ENCODE measurements at regions not wholly inside any gene's neighbourhood (a gene's known extent, or its start where the extent isn't known, plus 50 kb on each side); places are given as distances from the start of the nearest gene placed in this dataset.
"Not testable (repeated sequence)": the region's sequence is repeated elsewhere in the genome, so short reads cannot be mapped to it uniquely, and the experiment has no call there.

DNA sequence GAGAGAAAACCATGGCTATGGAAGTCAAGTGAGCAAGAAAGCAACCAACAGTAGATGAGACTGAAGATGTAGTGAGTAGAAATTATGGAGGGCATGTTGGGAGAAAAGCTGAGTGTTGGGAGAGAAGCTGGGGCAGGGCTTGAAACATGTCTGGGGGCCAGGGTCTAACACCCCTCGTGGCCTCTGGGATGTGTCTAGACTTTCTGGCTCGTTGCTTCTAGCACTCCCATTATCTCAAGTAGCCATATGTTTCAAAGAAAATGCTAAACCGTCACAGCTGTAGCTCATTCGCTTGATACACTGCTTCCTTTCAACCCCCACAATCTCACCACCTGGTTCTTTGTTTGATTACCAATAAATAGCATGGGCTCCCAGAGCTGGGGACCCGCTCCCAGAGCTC lies 83.8 kb upstream of the BCHE start:
- H3K9me3 ChIP-seq (ENCODE audit: control insufficient read depth, insufficient read depth, low read depth, low read length): no peaks in the 10 kb centered on the region
- no peak overlapping the region for H3K27ac ChIP-seq (ENCODE audit: low read length)
- ATAC-seq (no peak), DNase-seq (ENCODE audit: low read depth, low spot score) (no peak)
- no TSS peak for BruUV-seq (replicated peaks)
- TF ChIP-seq TCF7L2 (IDR thresholded peaks at IDR 0.05; ENCODE audit: low read depth, low read length): no peak
- no peak for TF ChIP-seq SIN3A (IDR thresholded peaks at IDR 0.05; ENCODE audit: borderline replicate concordance, insufficient read depth, low read depth, low read length)
- TF ChIP-seq, protein P1, sequence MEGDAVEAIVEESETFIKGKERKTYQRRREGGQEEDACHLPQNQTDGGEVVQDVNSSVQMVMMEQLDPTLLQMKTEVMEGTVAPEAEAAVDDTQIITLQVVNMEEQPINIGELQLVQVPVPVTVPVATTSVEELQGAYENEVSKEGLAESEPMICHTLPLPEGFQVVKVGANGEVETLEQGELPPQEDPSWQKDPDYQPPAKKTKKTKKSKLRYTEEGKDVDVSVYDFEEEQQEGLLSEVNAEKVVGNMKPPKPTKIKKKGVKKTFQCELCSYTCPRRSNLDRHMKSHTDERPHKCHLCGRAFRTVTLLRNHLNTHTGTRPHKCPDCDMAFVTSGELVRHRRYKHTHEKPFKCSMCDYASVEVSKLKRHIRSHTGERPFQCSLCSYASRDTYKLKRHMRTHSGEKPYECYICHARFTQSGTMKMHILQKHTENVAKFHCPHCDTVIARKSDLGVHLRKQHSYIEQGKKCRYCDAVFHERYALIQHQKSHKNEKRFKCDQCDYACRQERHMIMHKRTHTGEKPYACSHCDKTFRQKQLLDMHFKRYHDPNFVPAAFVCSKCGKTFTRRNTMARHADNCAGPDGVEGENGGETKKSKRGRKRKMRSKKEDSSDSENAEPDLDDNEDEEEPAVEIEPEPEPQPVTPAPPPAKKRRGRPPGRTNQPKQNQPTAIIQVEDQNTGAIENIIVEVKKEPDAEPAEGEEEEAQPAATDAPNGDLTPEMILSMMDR (IDR thresholded peaks at IDR 0.05): no peak
- no peaks in the 10 kb centered on the region for H3K4me1 ChIP-seq (ENCODE audit: control insufficient read depth, insufficient read depth, low read length)
- in situ Hi-C loops (cut with HindIII; ENCODE audit: low pct_unique_long_range_greater_than_20kb, low sequenced_read_pairs) (no loop called here), intact Hi-C loops (cut with micrococcal nuclease; ENCODE audit: unreplicated experiment) (no loop called here)
- CTCF ChIA-PET: no interaction called here
- POLR2A ChIA-PET: no interaction called here
- H3K36me3 ChIP-seq (ENCODE audit: control insufficient read depth, insufficient read depth, low read length): no peaks in the 10 kb centered on the region
- no peaks in the 10 kb centered on the region for H3K27me3 ChIP-seq (ENCODE audit: control insufficient read depth, insufficient read depth, low read length)
- no peak overlapping the region for H3K4me3 ChIP-seq (ENCODE audit: low read depth in 2 of 2, low read length in 2 of 2)

DNA sequence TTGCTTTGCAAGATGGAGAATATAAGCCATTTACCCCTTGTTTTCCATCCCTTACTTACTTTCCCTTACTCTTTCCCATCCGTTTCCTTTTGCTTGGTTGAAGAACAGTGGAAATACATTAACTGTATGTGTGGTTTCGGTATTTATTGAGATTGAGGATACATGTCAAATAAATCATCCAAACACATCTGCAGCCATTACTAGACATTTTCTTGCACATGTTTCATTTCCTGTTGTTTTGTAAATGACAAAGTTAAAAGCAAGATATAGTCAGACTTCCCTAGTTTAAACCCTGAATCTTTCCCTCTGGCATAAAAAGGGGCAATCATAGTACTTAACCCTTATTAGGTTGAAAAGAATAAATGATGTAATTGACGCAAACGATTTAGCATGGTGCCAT lies 82.1 kb upstream of the BCHE start:
- BruUV-seq (replicated peaks): no TSS peak

DNA sequence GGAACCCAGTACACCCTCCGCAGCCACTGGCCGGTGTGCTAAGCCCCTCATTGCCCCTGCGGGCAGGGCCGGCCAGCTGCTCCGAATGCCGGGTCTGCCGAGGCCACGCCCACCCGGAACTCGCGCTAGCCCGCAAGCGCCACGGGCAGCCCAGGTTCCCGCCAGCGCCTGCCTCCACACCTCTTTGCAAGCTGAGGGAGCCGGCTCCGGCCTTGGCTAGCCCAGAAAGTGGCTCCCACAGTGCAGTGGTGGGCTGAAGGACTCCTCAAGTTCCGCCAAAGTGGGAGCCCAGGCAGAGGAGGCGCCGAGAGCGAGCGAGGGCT lies 81.4 kb upstream of the BCHE start:
- Histone ChIP-seq H3K27ac (ENCODE audit: low read length) (no peak overlapping the region), H3K27me3 (ENCODE audit: control insufficient read depth, insufficient read depth, low read length) (no peaks in the 10 kb centered on the region), H3K36me3 (ENCODE audit: control insufficient read depth, insufficient read depth, low read length) (no peaks in the 10 kb centered on the region), H3K4me1 (ENCODE audit: control insufficient read depth, insufficient read depth, low read length) (no peaks in the 10 kb centered on the region), H3K4me3 (ENCODE audit: low read depth in 2 of 2, low read length in 2 of 2) (no peak overlapping the region), H3K9me3 (ENCODE audit: control insufficient read depth, insufficient read depth, low read depth, low read length) (no peaks in the 10 kb centered on the region)
- no TSS peak for BruUV-seq (replicated peaks)
- TF ChIP-seq, protein P1 (IDR thresholded peaks at IDR 0.05): no peak
- TF ChIP-seq POLR2AphosphoS5 (IDR thresholded peaks at IDR 0.05; ENCODE audit: low read depth, low read length): no peak
- TF ChIP-seq SIN3A (IDR thresholded peaks at IDR 0.05; ENCODE audit: borderline replicate concordance, insufficient read depth, low read depth, low read length): no peak
- TF ChIP-seq TCF7L2 (IDR thresholded peaks at IDR 0.05; ENCODE audit: low read depth, low read length): no peak
- TF ChIP-seq, protein P2, sequence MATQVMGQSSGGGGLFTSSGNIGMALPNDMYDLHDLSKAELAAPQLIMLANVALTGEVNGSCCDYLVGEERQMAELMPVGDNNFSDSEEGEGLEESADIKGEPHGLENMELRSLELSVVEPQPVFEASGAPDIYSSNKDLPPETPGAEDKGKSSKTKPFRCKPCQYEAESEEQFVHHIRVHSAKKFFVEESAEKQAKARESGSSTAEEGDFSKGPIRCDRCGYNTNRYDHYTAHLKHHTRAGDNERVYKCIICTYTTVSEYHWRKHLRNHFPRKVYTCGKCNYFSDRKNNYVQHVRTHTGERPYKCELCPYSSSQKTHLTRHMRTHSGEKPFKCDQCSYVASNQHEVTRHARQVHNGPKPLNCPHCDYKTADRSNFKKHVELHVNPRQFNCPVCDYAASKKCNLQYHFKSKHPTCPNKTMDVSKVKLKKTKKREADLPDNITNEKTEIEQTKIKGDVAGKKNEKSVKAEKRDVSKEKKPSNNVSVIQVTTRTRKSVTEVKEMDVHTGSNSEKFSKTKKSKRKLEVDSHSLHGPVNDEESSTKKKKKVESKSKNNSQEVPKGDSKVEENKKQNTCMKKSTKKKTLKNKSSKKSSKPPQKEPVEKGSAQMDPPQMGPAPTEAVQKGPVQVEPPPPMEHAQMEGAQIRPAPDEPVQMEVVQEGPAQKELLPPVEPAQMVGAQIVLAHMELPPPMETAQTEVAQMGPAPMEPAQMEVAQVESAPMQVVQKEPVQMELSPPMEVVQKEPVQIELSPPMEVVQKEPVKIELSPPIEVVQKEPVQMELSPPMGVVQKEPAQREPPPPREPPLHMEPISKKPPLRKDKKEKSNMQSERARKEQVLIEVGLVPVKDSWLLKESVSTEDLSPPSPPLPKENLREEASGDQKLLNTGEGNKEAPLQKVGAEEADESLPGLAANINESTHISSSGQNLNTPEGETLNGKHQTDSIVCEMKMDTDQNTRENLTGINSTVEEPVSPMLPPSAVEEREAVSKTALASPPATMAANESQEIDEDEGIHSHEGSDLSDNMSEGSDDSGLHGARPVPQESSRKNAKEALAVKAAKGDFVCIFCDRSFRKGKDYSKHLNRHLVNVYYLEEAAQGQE (IDR thresholded peaks at IDR 0.05; ENCODE audit: insufficient read depth in 1 of 2, low read depth in 2 of 2, low read length in 1 of 2): no peak
- in situ Hi-C loops (cut with HindIII; ENCODE audit: low pct_unique_long_range_greater_than_20kb, low sequenced_read_pairs): no loop called here
- CTCF ChIA-PET: no interaction called here
- no peak for DNase-seq (ENCODE audit: low read depth, low spot score)
- ATAC-seq: no peak
- intact Hi-C loops (cut with micrococcal nuclease; ENCODE audit: unreplicated experiment): no loop called here
- POLR2A ChIA-PET: no interaction called here

More for the DNA sequence above, 82.1 kb upstream of the BCHE start:
- intact Hi-C loops (cut with micrococcal nuclease; ENCODE audit: unreplicated experiment): no loop called here
- TF ChIP-seq, protein P2 (IDR thresholded peaks at IDR 0.05; ENCODE audit: insufficient read depth in 1 of 2, low read depth in 2 of 2, low read length in 1 of 2): no peak
- no peak for TF ChIP-seq TCF7L2 (IDR thresholded peaks at IDR 0.05; ENCODE audit: low read depth, low read length)
- H3K9me3 ChIP-seq (ENCODE audit: control insufficient read depth, insufficient read depth, low read depth, low read length): no peaks in the 10 kb centered on the region
- no peak for DNase-seq (ENCODE audit: low read depth, low spot score)
- ChIA-PET POLR2A (no interaction called here), CTCF (no interaction called here)
- in situ Hi-C loops (cut with HindIII; ENCODE audit: low pct_unique_long_range_greater_than_20kb, low sequenced_read_pairs): no loop called here
- no peak for ATAC-seq
- no peak overlapping the region for H3K4me3 ChIP-seq (ENCODE audit: low read depth in 2 of 2, low read length in 2 of 2)
- H3K27me3 ChIP-seq (ENCODE audit: control insufficient read depth, insufficient read depth, low read length): no peaks in the 10 kb centered on the region
- no peaks in the 10 kb centered on the region for H3K36me3 ChIP-seq (ENCODE audit: control insufficient read depth, insufficient read depth, low read length)
- H3K27ac ChIP-seq (ENCODE audit: low read length): no peak overlapping the region
- H3K4me1 ChIP-seq (ENCODE audit: control insufficient read depth, insufficient read depth, low read length): no peaks in the 10 kb centered on the region

DNA sequence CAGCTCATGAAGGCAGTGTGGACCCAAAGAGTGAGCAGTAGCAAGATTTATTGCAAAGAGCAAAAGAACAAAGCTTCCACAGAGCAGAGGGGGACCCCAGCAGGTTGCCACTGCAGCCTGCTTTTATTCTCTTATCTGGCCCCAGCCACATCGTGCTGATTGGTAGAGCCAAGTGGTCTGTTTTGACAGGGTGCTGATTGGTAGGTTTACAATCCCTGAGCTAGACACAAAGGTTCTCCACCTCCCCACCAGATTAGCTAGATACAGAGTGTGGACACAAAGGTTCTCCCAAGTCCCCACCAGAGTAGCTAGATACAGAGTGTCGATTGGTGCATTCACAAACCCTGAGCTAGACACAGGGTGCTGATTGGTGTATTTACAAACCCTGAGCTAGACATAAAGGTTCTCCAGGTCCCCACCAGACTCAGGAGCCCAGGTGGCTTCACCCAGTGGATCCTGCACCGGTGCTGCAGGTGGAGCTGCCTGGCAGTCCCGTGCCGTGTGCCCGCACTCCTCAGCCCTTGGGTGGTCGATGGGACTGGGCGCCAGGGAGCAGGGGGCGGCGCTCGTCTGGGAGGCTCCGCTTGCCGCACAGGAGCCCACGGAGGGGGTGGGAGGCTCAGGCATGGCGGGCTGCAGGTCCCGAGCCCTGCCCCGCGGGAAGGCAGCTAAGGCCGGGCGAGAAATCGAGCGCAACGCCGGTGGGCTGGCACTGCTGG lies 80.9 kb upstream of the BCHE start:
- in situ Hi-C loops (cut with HindIII; ENCODE audit: low pct_unique_long_range_greater_than_20kb, low sequenced_read_pairs); intact Hi-C loops (cut with micrococcal nuclease; ENCODE audit: unreplicated experiment); H3K4me3 ChIP-seq (ENCODE audit: low read depth in 2 of 2, low read length in 2 of 2); ATAC-seq; H3K36me3 ChIP-seq (ENCODE audit: control insufficient read depth, insufficient read depth, low read length); CTCF ChIA-PET; H3K4me1 ChIP-seq (ENCODE audit: control insufficient read depth, insufficient read depth, low read length); POLR2A ChIA-PET; H3K27me3 ChIP-seq (ENCODE audit: control insufficient read depth, insufficient read depth, low read length); H3K27ac ChIP-seq (ENCODE audit: low read length); DNase-seq (ENCODE audit: low read depth, low spot score); BruUV-seq (replicated peaks); H3K9me3 ChIP-seq (ENCODE audit: control insufficient read depth, insufficient read depth, low read depth, low read length): not testable (repeated sequence)
